GM18867 (cell line): ENCODE measurements at regions not wholly inside any gene's neighbourhood (a gene's known extent, or its start where the extent isn't known, plus 50 kb on each side); places are given as distances from the start of the nearest gene placed in this dataset.

ENCODE experiments used
- ATAC-seq: cut with Tn5 transposase; IDR thresholded peaks from one replicate; pipeline ENCODE4 v1.9.1; 2021; ENCODE audit warnings: mild to moderate bottlenecking, moderate library complexity; ENCODE audit not compliant: unreplicated experiment

DNA sequence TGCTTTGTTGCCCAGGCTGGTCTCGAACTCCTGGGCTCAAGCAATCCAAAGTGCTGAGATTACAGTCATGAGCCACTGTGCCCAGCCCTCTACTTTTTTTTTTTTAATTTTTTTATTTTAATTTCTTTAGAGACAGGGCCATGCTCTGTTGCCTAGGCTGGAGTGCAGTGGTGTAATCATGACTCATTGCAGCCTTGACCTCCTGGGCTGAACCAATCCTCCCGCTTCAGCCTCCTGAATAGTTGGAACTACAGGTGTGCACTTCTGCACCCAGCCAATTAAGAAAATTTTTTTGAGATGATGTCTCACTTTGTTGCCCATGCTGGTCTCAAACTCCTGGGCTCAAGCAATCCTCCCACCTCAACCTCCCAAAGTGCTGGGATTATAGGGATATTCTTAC is 528.6 kb downstream of the GATA3 start:
- ATAC-seq, result no peak

DNA sequence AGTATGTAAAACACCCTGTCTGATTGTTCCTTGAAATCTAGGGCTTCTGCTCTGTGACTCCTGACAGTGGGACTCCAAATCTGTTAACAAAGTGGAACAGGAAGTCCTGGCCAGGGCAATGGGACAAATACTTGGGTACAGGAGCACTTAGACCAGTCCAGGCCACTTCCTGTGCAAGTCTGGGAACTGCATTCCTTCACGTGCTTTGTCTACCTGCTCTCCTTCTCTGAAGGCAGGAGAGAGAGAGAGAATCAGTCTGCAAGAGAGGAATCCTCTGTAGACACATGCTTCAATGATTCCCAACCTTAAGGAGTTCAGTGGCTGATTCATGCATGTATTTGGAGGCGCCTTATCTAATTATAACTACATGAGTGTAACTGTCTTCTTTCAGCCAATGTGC is 530.2 kb downstream of the GATA3 start:
- ATAC-seq, result no peak

DNA sequence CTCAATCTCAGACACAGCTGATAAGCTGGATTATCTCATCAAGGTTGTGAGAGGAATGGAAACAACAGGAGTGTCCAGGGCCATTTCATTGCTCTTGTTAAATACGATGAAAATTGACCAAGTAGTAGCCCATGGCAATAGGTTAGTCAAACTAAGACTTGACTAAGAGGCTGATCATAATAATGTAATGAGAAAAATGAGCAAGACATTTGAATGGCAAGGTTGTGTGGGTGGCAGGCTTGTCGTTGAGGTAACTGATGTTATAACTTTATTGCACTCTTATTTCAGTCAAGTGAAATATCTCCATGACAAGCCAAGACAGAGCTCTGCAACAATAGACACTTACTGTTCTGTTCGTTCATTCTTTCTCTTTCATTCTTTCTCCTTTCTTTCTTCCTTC is 532.0 kb downstream of the GATA3 start:
- no peak for ATAC-seq

DNA sequence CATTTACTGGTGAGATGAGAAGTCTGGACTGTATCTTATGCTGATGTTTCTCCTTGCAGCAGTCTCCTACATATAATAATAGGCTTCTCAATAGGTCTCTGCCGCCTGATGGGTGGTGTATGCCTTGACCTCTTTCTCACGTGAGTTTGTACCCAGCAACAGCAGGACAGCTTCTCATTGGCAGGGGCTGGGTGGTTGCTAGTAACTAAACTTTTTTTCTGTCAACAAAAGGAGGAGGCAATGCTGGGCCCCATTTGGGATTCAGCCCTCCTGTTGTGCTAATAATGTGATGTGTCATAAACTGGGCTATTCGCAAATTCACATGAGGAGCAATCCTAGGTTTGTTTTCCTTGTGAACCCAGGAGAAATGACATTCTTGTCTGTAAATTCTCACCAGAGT is 533.6 kb downstream of the GATA3 start:
- ATAC-seq, result no peak

DNA sequence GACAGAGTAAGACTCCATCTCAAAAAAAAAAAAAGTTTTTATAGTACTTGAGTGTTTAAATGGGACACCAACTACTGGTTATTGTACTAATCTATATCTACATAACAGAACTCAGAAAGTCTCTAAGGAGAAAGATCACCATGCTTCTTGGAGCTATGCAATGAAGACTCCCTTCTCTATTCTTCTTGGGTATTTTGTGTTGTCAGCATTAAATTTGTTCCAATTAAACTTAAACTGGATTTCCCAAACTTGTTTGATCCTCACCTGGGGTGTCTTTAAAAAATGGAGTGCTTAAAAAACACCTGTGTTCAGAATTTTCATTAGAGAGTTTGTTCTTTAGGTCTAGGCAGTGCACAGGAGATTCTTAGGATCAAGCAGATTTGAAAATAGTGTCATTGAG is 536.0 kb downstream of the GATA3 start:
- no peak for ATAC-seq

DNA sequence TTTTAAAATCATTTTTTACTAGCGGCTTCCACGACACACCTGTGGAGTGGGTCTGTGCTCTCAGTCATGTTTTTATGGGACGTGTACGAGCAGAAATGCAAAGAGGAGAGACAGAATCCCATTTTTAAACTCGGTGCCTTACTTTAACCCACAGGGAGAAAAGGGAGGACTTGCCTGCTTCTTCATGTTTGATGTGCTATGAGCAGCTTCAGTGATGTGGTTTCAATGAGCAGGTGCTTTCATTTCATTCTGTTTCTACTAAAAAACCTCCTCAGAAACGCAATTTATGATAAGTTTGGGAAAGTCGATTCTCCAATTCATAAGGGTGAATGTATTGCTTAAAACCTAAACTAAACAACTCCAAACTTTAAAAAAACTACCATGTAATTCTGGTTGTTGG is 537.2 kb downstream of the GATA3 start:
- no peak for ATAC-seq

DNA sequence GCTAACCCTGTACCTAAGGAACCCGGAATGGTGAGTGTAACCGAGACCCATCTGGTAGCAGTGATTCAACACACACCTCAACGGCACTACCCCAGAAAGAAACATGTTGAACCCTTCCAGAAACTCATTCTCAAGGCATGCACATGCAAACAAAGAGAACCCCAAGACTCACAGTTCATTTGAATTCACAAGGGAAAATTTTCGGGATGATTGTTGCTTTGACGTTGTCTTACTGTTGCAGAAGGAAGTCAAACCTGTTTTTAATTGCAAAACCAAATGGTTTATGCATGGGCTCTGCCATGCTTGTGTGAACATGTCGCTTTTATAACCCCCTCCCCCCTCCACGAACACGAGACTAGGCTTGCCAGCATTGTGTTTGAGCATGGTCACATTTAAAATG is 539.7 kb downstream of the GATA3 start:
- no peak for ATAC-seq

DNA sequence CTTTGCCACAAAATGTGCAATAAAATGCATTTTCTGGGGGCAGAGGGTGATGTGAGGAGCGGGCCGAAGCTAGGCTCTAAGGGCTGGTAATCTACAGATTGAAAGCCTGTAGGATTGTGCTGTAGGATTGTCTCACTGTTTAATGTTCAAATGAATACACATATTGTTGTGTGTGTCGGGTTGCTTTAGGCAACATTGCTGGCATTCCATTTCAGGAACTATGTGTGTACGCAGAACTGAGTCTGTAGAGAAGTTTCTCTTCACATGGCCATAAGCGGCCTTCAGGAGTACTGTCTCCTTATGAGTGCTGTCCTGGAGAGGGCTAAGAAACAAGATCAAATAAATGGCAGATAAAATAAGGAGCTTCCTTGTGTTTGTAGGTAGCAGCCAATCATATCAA is 540.2 kb downstream of the GATA3 start:
- no peak for ATAC-seq

DNA sequence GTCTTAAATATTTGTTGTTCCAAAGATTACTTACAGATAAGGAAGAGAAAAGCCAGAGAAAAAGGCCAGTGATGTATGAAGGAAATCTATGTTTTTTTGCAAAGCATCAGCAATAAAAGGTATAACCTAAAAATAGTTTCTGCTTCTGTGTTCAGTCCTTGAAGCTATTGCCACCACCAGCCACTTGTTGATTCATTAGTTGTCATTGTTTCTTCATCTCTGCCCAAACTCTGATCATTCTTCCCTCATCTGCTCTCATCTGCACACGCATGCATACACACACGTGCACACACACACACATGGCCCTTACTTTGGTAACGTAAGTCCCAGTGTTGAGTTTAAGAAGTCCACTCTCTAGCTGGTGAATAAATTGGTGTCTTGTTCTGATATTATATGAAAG is 540.7 kb downstream of the GATA3 start:
- ATAC-seq, result no peak

GRCh38 chr10:8596929-8597472 is 542.5 kb downstream of the GATA3 start:
- no peak for ATAC-seq

- no peak for ATAC-seq
These were observed 545.7 kb downstream of the GATA3 start for GRCh38 chr10:8600192-8600591.

GRCh38 chr10:8602821-8603220 is 548.3 kb downstream of the GATA3 start:
- ATAC-seq, result no peak

GRCh38 chr10:8614054-8614565 is 559.6 kb downstream of the GATA3 start:
- no peak for ATAC-seq

DNA sequence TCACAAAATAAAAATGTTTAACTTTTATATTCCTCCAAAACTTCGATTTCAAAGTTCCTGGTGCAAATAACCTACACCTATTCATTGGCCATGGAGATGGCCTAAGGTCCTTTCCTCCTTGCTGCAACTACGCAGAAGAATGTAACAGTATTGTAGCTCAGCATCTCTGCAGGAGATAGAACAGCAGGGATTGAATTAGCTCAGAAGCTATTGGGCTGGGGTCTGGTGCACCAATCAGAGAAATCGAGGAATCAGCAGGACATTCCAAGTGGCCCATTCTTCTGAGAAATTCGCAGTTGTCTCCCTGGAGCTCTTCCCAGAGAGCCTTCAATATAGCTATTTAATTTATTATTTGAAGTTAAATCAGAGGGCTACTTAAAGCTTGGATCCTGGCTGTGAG is 560.6 kb downstream of the GATA3 start:
- no peak for ATAC-seq

GRCh38 chr10:8616166-8616565 is 561.7 kb downstream of the GATA3 start:
- ATAC-seq, result peak; percentile 76

DNA sequence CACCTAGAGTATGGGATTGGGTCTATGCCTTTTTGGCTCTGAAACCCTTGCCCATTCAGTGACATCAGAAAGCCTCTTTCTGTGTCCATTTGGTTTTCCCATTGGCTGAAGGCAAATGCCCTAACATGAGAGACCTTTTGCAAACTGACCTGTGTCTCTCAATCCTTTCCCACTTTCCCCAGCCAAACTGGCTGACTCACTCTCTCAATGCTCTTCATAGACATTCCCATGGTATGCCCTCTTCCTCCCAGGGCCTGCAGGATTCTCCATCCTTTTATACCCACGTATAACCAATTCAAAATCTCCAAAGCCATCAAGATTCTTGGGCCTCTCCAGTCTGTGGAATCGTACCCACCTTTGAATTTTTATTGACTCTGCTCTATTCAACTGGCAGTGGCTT is 563.3 kb downstream of the GATA3 start:
- ATAC-seq, result no peak

DNA sequence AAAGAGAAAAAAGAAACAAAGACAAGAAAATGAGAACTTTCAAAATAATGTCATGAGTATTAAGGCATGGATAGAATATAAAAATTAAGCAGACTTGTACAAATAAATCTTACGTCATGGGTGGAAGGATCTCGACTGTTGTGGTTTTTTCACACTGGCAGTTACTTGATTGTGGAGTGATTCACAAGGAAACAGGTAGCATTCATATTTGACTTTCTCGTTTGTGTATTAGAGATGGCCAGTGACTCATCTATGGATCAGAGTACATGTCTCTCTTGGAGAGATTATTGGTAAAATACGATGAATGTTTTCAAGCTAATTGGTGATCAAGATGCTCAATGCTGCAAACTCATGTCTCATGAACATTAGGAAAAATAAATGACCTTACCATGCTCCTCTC is 564.3 kb downstream of the GATA3 start:
- ATAC-seq, result no peak

GRCh38 chr10:8628351-8628750 is 573.9 kb downstream of the GATA3 start:
- ATAC-seq, result no peak

DNA sequence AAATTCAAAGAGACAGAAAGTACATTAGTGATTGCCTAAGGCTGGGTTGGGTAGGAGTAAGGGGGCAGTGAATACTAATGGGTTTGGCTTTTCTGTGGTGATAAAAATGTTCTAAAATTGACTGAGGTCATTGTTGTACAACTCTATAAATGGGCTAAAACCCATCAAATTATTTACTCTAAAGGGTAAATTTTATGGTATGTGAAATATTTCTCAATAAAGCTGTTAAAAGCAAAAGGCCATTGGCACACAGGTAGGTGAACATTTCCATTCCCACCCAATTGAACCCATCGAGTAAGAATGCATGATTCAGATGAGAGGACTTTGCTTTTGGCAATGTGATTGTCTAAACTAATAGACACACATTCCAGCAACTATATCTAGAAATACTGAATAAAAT is 579.4 kb downstream of the GATA3 start:
- ATAC-seq, result no peak

DNA sequence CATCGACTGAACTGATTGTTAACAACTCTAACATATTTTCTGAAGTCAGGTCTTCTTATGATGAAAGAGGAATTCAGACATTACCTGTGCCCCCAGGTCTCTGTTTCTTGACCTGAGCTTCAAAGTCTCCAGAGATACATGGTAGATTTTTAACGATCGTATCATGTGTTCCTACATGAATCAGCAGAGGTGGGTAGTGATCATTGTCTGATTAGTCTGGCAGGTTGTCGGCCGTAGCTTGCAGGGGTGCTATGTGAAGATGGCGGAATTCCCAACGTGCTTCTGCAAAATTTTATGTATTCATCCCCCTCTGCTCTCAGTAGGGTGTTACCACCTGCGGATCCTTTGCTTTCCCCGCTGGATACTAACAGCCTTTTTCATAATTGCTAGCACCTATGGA is 581.9 kb downstream of the GATA3 start:
- no peak for ATAC-seq

- no peak for ATAC-seq
These were observed 583.2 kb downstream of the GATA3 start for GRCh38 chr10:8637640-8638039.

DNA sequence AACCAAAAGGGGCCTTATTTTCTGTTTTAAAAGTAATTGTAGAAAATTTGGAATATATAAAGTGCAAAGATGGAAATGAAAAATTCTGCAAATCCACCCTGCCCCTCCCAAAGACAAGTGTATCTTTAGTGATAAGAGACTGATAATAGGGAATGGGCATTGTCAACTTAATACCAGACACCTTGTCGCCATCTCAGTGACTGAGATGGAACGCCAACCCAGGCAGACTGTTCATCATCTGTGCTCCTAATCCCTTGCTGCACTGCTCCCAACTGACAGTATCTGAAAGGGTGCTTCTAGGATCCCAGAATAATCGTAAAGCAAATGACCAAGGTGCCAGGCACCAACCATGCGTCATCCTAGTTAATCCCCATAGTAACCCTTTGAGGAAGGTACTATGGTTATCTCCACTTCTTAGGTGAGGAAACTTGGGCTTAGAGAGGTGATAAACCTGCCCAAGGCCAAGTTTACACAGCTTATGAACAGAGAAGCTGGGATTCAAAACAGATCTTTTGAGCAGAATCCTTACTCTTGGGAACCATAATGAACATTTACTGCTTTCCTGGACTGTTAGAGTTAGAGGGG is 583.7 kb downstream of the GATA3 start:
- no peak for ATAC-seq

- ATAC-seq, result no peak
These were observed 585.1 kb downstream of the GATA3 start for GRCh38 chr10:8639486-8640185.
